SK-N-SH treated with all-trans-retinoic acid at 6 μM for 48 hours (cell line): ENCODE measurements at regions not wholly inside any gene's neighbourhood (a gene's known extent, or its start where the extent isn't known, plus 50 kb on each side); places are given as distances from the start of the nearest gene placed in this dataset.

ENCODE experiments used
- ATAC-seq: fragments of 200-7000 bp; cut with Tn5 transposase; 3 replicates; pipeline ENCODE4 v1.9.1; 2020; ENCODE audit warnings: mild to moderate bottlenecking, moderate library complexity
- ARNTL ChIP-seq: fragments of 450-650 bp; formaldehyde crosslinking; IDR thresholded peaks from 2 replicates; pipeline ENCODE4 v1.5.0; 2020; ENCODE audit warnings: low read depth, mild to moderate bottlenecking, moderate library complexity, borderline replicate concordance
- BACH2 ChIP-seq: fragments of 250-450 bp; sonication (Bioruptor Pico); IDR thresholded peaks from 2 replicates; pipeline ENCODE4 v1.9.0; 2021; ENCODE audit warnings: mild to moderate bottlenecking, borderline replicate concordance
- CSDC2 ChIP-seq: fragments of 250-450 bp; sonication (Bioruptor Pico); IDR thresholded peaks from 2 replicates; pipeline ENCODE4 v1.5.0; 2020; ENCODE audit warnings: mild to moderate bottlenecking, moderate library complexity
- ESRRG ChIP-seq: fragments of 250-450 bp; sonication (Bioruptor Pico); IDR thresholded peaks from 2 replicates; pipeline ENCODE4 v1.6.1; 2021; ENCODE audit warnings: mild to moderate bottlenecking
- GLIS3 ChIP-seq: fragments of 250-450 bp; sonication (Bioruptor Pico); IDR thresholded peaks from 2 replicates; pipeline ENCODE4 v1.5.0; 2020; ENCODE audit warnings: mild to moderate bottlenecking, moderate library complexity
- ISL1 ChIP-seq: fragments of 250-450 bp; sonication (Bioruptor Pico); IDR thresholded peaks from 2 replicates; pipeline ENCODE4 v2.1.2; 2022; ENCODE audit warnings: mild to moderate bottlenecking, moderate library complexity
- OSR1 ChIP-seq: fragments of 250-450 bp; sonication (Bioruptor Pico); IDR thresholded peaks from 2 replicates; pipeline ENCODE4 v1.8.0; 2022; ENCODE audit warnings: moderate library complexity, mild to moderate bottlenecking, inconsistent platforms
- PPARA ChIP-seq: fragments of 250-450 bp; sonication (Bioruptor Pico); IDR thresholded peaks from 2 replicates; pipeline ENCODE4 v1.5.0; 2020; ENCODE audit warnings: mild to moderate bottlenecking, borderline replicate concordance
- RARB ChIP-seq: fragments of 250-450 bp; sonication (Bioruptor Pico); IDR thresholded peaks from 2 replicates; pipeline ENCODE4 v1.8.0; 2021; ENCODE audit warnings: mild to moderate bottlenecking, moderate library complexity
- SNAI2 ChIP-seq: fragments of 250-450 bp; sonication (Bioruptor Pico); IDR thresholded peaks from 2 replicates; pipeline ENCODE4 v1.5.0; 2020; ENCODE audit warnings: mild to moderate bottlenecking, moderate library complexity
- TCF4 ChIP-seq: fragments of 250-450 bp; sonication (Bioruptor Pico); IDR thresholded peaks from 2 replicates; pipeline ENCODE4 v1.8.0; 2021; ENCODE audit warnings: mild to moderate bottlenecking, moderate library complexity, borderline replicate concordance
- TOX ChIP-seq: fragments of 250-450 bp; sonication (Bioruptor Pico); IDR thresholded peaks from 2 replicates; pipeline ENCODE4 v1.8.0; 2021; ENCODE audit warnings: mild to moderate bottlenecking, moderate library complexity, borderline replicate concordance
- ZC3H10 ChIP-seq: fragments of 250-450 bp; sonication (Bioruptor Pico); IDR thresholded peaks from 2 replicates; pipeline ENCODE4 v1.5.1; 2021; ENCODE audit warnings: mild to moderate bottlenecking, moderate library complexity
- ZFP3 ChIP-seq: fragments of 250-450 bp; sonication (Bioruptor Pico); IDR thresholded peaks from 2 replicates; pipeline ENCODE4 v1.5.0; 2020; ENCODE audit warnings: mild to moderate bottlenecking, moderate library complexity
- ZFP30 ChIP-seq: fragments of 450-650 bp; formaldehyde crosslinking; IDR thresholded peaks from 2 replicates; pipeline ENCODE4 v1.5.0; 2022; ENCODE audit warnings: mild to moderate bottlenecking, moderate library complexity
- ZNF565 ChIP-seq: fragments of 450-650 bp; formaldehyde crosslinking; conservative IDR thresholded peaks from 2 replicates; pipeline ENCODE4 v1.5.0; 2020; ENCODE audit warnings: low read depth, mild to moderate bottlenecking, moderate library complexity
- ZNF70 ChIP-seq: fragments of 450-650 bp; formaldehyde crosslinking; IDR thresholded peaks from 2 replicates; pipeline ENCODE4 v1.5.0; 2020; ENCODE audit warnings: mild to moderate bottlenecking, moderate library complexity
- ZNF8 ChIP-seq: fragments of 450-650 bp; formaldehyde crosslinking; IDR thresholded peaks from 2 replicates; pipeline ENCODE4 v1.5.0; 2020; ENCODE audit warnings: mild to moderate bottlenecking, moderate library complexity
- TF ChIP-seq, protein P1 (sequence below): fragments of 250-450 bp; sonication (Bioruptor Pico); IDR thresholded peaks from 2 replicates; pipeline ENCODE4 v1.5.0; 2020; ENCODE audit warnings: mild to moderate bottlenecking, moderate library complexity
- TF ChIP-seq, protein P2 (sequence below): fragments of 250-450 bp; sonication (Bioruptor Pico); IDR thresholded peaks from 2 replicates; pipeline ENCODE4 v1.8.0; 2021; ENCODE audit warnings: low read depth, mild to moderate bottlenecking, moderate library complexity, borderline replicate concordance
- TF ChIP-seq, protein P3 (sequence below): fragments of 250-450 bp; sonication (Bioruptor Pico); IDR thresholded peaks from 2 replicates; pipeline ENCODE4 v1.8.0; 2020; ENCODE audit warnings: mild to moderate bottlenecking, moderate library complexity, borderline replicate concordance
- TF ChIP-seq, protein P4 (sequence below): fragments of 250-450 bp; sonication (Bioruptor Pico); IDR thresholded peaks from 2 replicates; pipeline ENCODE4 v1.5.1; 2021; ENCODE audit warnings: mild to moderate bottlenecking, moderate library complexity
- TF ChIP-seq, protein P5 (sequence below): fragments of 250-450 bp; sonication (Bioruptor Pico); IDR thresholded peaks from 2 replicates; pipeline ENCODE4 v1.5.1; 2020; ENCODE audit warnings: low read depth, mild to moderate bottlenecking, moderate library complexity

DNA sequence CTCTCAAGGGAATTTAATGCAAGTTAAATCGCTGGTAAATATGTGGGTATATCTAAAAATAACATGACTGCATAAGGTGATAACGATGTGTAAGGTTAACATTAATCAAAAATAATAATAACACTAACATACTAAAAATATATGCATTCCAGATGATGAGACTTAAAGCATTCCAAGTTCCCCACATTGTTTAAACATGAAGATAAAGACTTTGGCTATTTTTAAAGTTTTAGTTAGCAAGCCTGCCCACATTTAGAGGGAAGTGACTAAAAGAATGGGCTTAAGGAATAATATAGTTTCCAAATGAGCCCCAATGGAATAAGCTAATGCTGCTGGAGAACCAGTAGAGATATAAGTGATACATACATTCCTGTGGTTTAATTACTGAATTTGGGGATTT is 941.3 kb downstream of the TBC1D32 start:
- ATAC-seq = no peak
- TF ChIP-seq ZFP3 (CRISPR knock-in tag) (no peak), OSR1 (CRISPR knock-in tag) (no peak), BACH2 (CRISPR knock-in tag) (no peak), RARB (CRISPR knock-in tag) (no peak), ZNF565 (CRISPR knock-in tag) (no peak), ARNTL (CRISPR knock-in tag) (no peak), SNAI2 (CRISPR knock-in tag) (no peak), GLIS3 (CRISPR knock-in tag) (no peak), CSDC2 (CRISPR knock-in tag) (no peak), TOX (no peak), PPARA (no peak), ZC3H10 (CRISPR knock-in tag) (no peak), TCF4 (CRISPR knock-in tag) (no peak)
- TF ChIP-seq, protein P1, sequence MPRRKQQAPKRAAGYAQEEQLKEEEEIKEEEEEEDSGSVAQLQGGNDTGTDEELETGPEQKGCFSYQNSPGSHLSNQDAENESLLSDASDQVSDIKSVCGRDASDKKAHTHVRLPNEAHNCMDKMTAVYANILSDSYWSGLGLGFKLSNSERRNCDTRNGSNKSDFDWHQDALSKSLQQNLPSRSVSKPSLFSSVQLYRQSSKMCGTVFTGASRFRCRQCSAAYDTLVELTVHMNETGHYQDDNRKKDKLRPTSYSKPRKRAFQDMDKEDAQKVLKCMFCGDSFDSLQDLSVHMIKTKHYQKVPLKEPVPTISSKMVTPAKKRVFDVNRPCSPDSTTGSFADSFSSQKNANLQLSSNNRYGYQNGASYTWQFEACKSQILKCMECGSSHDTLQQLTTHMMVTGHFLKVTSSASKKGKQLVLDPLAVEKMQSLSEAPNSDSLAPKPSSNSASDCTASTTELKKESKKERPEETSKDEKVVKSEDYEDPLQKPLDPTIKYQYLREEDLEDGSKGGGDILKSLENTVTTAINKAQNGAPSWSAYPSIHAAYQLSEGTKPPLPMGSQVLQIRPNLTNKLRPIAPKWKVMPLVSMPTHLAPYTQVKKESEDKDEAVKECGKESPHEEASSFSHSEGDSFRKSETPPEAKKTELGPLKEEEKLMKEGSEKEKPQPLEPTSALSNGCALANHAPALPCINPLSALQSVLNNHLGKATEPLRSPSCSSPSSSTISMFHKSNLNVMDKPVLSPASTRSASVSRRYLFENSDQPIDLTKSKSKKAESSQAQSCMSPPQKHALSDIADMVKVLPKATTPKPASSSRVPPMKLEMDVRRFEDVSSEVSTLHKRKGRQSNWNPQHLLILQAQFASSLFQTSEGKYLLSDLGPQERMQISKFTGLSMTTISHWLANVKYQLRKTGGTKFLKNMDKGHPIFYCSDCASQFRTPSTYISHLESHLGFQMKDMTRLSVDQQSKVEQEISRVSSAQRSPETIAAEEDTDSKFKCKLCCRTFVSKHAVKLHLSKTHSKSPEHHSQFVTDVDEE (CRISPR knock-in tag) = no peak
- TF ChIP-seq, protein P2, sequence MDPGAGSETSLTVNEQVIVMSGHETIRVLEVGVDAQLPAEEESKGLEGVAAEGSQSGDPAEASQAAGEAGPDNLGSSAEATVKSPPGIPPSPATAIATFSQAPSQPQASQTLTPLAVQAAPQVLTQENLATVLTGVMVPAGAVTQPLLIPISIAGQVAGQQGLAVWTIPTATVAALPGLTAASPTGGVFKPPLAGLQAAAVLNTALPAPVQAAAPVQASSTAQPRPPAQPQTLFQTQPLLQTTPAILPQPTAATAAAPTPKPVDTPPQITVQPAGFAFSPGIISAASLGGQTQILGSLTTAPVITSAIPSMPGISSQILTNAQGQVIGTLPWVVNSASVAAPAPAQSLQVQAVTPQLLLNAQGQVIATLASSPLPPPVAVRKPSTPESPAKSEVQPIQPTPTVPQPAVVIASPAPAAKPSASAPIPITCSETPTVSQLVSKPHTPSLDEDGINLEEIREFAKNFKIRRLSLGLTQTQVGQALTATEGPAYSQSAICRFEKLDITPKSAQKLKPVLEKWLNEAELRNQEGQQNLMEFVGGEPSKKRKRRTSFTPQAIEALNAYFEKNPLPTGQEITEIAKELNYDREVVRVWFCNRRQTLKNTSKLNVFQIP (CRISPR knock-in tag) = no peak
- TF ChIP-seq, protein P3, sequence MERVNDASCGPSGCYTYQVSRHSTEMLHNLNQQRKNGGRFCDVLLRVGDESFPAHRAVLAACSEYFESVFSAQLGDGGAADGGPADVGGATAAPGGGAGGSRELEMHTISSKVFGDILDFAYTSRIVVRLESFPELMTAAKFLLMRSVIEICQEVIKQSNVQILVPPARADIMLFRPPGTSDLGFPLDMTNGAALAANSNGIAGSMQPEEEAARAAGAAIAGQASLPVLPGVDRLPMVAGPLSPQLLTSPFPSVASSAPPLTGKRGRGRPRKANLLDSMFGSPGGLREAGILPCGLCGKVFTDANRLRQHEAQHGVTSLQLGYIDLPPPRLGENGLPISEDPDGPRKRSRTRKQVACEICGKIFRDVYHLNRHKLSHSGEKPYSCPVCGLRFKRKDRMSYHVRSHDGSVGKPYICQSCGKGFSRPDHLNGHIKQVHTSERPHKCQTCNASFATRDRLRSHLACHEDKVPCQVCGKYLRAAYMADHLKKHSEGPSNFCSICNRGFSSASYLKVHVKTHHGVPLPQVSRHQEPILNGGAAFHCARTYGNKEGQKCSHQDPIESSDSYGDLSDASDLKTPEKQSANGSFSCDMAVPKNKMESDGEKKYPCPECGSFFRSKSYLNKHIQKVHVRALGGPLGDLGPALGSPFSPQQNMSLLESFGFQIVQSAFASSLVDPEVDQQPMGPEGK (CRISPR knock-in tag) = no peak
- TF ChIP-seq, protein P4, sequence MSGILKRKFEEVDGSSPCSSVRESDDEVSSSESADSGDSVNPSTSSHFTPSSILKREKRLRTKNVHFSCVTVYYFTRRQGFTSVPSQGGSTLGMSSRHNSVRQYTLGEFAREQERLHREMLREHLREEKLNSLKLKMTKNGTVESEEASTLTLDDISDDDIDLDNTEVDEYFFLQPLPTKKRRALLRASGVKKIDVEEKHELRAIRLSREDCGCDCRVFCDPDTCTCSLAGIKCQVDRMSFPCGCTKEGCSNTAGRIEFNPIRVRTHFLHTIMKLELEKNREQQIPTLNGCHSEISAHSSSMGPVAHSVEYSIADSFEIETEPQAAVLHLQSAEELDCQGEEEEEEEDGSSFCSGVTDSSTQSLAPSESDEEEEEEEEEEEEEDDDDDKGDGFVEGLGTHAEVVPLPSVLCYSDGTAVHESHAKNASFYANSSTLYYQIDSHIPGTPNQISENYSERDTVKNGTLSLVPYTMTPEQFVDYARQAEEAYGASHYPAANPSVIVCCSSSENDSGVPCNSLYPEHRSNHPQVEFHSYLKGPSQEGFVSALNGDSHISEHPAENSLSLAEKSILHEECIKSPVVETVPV (CRISPR knock-in tag) = no peak

DNA sequence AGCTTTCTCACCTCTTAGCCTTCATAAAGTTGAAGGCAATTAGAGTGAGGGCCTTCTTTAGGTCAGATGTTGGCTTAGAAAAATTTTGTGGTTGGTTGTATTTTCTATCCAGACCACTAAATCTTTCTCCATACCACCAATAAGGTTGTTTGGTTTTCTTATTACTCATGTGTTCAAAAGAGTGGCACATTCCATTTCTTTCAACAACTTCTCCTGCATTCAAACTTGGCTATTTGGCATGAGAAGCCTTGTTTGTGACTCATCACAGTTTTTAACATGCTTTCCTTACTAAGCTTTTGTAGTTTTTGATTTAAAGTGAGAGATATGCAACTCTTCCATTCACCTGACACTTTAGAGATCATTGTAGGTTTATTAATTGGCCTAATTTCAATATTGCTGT is 949.6 kb downstream of the TBC1D32 start:
- no peak for ATAC-seq
- TF ChIP-seq OSR1 (CRISPR knock-in tag) = no peak
- TF ChIP-seq, all 23 proteins: peak for 0

DNA sequence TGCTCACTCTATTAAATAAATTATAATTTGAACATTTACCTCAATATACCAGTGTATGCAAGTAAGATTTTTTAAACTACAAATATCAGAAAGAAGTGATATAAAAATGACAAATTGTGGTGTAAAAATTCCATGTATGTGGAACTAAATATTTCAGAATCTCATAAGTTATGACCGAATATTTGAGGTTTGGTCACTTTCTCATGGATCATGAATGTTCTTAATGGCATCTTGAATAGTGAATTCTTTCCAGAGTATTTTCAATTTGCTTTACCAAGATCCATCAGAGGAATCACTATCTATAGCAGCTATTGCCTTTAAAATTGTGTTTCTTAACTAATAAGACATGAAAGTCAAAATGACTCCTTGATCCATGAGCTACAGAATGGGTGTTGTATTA is 950.6 kb downstream of the TBC1D32 start:
- TF ChIP-seq TCF4 (CRISPR knock-in tag) = no peak
- TF ChIP-seq, protein P3 (CRISPR knock-in tag) = no peak
- TF ChIP-seq OSR1 (CRISPR knock-in tag) = no peak
- TF ChIP-seq ISL1 (CRISPR knock-in tag) = no peak
- TF ChIP-seq ZFP30 = no peak
- TF ChIP-seq, protein P4 (CRISPR knock-in tag) = no peak
- no peak for TF ChIP-seq GLIS3 (CRISPR knock-in tag)
- TF ChIP-seq ZNF70 (CRISPR knock-in tag) = no peak
- TF ChIP-seq CSDC2 (CRISPR knock-in tag) = no peak
- TF ChIP-seq, protein P1 (CRISPR knock-in tag) = no peak
- TF ChIP-seq, protein P5, sequence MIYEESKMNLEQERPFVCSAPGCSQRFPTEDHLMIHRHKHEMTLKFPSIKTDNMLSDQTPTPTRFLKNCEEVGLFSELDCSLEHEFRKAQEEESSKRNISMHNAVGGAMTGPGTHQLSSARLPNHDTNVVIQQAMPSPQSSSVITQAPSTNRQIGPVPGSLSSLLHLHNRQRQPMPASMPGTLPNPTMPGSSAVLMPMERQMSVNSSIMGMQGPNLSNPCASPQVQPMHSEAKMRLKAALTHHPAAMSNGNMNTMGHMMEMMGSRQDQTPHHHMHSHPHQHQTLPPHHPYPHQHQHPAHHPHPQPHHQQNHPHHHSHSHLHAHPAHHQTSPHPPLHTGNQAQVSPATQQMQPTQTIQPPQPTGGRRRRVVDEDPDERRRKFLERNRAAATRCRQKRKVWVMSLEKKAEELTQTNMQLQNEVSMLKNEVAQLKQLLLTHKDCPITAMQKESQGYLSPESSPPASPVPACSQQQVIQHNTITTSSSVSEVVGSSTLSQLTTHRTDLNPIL (CRISPR knock-in tag) = no peak
- no peak for TF ChIP-seq BACH2 (CRISPR knock-in tag)
- TF ChIP-seq RARB (CRISPR knock-in tag) = no peak
- TF ChIP-seq ZFP3 (CRISPR knock-in tag) = no peak
- TF ChIP-seq ESRRG (CRISPR knock-in tag) = no peak
- TF ChIP-seq ZNF8 (CRISPR knock-in tag) = no peak
- ATAC-seq = no peak
